ENCODE measurements at regions not wholly inside any gene's neighbourhood (a gene's known extent, or its start where the extent isn't known, plus 50 kb on each side); places are given as distances from the start of the nearest gene placed in this dataset.

GRCh38 chr4:79014230-79014629, 75.0 kb upstream of the PAQR3 start:
- TF ChIP-seq CTCF (IDR thresholded peaks at IDR 0.05; ENCODE audit: insufficient read depth, low read length) (no peak), POLR2AphosphoS5 (IDR thresholded peaks at IDR 0.05; ENCODE audit: low read depth) (no peak)

All from HL-60 (cell line).